ENCODE measurements at regions not wholly inside any gene's neighbourhood (a gene's known extent, or its start where the extent isn't known, plus 50 kb on each side); places are given as distances from the start of the nearest gene placed in this dataset.
A peak's percentile ranks its signal among the peaks of the same experiment; 100 is the strongest.

GRCh38 chr12:11568155-11568761 lies 81.2 kb upstream of the ETV6 start:
- ChIA-PET POLR2A (no interaction called here), CTCF (interaction anchor here (1.6 kb wide), 1 partner anchor 503 kb away, joined by 4 read pairs; the partner anchor contains the start of gene BCL2L14)
- intact Hi-C loops (cut with micrococcal nuclease) = no loop called here
- DNase-seq (no peak), ATAC-seq (no peak)
- Histone ChIP-seq H3K4me3 (ENCODE audit: low read length) (no peak overlapping the region), H3K9me3 (ENCODE audit: control insufficient read depth in 2 of 3, low read length in 3 of 3) (no peaks in the 10 kb centered on the region), H3K36me3 (ENCODE audit: control insufficient read depth in 2 of 3, insufficient read depth in 3 of 3, low read length in 3 of 3) (no peaks in the 10 kb centered on the region), H3K27me3 (ENCODE audit: control insufficient read depth in 2 of 2, insufficient read depth in 2 of 2, low read length in 2 of 2) (no peaks in the 10 kb centered on the region), H3K4me1 (ENCODE audit: control insufficient read depth in 2 of 2, insufficient read depth in 2 of 2, low read length in 2 of 2) (no peaks in the 10 kb centered on the region), H3K27ac (ENCODE audit: low read depth, low read length) (no peak overlapping the region)
- H3K27me3 Mint-ChIP-seq = peaks cover 0 to 28% (median 0%) of the 10 kb centered on the region in 5 donors
- H3K36me3 Mint-ChIP-seq = peaks cover 0 to 4% (median 0%) of the 10 kb centered on the region in 5 donors
- no peaks in the 10 kb centered on the region for H3K4me1 Mint-ChIP-seq
- H3K27ac Mint-ChIP-seq = no peak overlapping the region
- no peaks in the 10 kb centered on the region for H3K9me3 Mint-ChIP-seq
- no peak overlapping the region for H3K4me3 Mint-ChIP-seq

DNA sequence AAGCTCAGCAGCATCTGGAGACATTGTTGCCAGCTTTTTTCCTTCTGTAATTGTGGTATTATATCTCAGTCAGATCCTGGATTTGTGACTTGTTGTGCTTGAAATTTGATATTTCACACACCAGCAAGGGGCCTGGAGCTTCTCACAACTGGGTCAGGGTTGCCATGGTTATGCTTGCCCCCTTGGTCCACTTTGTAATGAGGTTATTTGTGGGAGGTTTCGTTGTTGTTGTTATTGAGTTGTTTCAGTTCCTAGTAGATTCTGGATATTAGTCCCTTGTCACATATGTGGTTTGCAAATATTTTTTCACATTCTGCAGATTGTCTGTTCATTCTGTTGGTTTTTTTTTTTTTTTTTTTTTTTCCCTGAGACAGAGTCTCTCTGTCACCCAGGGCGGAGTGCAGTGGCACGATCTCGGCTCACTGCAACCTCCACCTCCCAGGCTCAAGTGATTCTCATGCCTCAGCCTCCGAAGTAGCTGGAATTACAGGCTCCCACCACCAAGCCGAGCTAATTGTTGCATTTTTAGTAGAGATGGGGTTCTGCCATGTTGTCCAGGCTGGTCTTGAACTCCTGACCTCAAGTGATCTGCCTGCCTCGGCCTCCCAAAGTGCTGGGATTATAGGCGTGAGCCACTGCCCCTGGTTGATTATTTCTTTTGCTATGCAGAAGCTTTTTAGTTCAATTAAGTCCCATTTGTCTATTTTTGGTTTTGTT lies 80.6 kb upstream of the ETV6 start:
- no peaks in the 10 kb centered on the region for H3K9me3 ChIP-seq (ENCODE audit: control insufficient read depth in 2 of 3, low read length in 3 of 3)
- Mint-ChIP-seq H3K27ac (no peak overlapping the region), H3K4me3 (no peak overlapping the region), H3K9me3 (peaks cover 0 to 2% (median 0%) of the 10 kb centered on the region in 11 donors), H3K4me1 (no peaks in the 10 kb centered on the region), H3K27me3 (peaks cover 0 to 29% (median 0%) of the 10 kb centered on the region in 5 donors), H3K36me3 (peaks cover 0 to 4% (median 0%) of the 10 kb centered on the region in 5 donors)
- intact Hi-C loops (cut with micrococcal nuclease) = no loop called here
- no peak overlapping the region for H3K4me3 ChIP-seq (ENCODE audit: low read length)
- CTCF ChIA-PET = interaction anchor here (1.6 kb wide), 1 partner anchor 502 kb away, joined by 4 read pairs; the partner anchor contains the start of gene BCL2L14
- no peaks in the 10 kb centered on the region for H3K27me3 ChIP-seq (ENCODE audit: control insufficient read depth in 2 of 2, insufficient read depth in 2 of 2, low read length in 2 of 2)
- no peak for ATAC-seq
- no peaks in the 10 kb centered on the region for H3K36me3 ChIP-seq (ENCODE audit: control insufficient read depth in 2 of 3, insufficient read depth in 3 of 3, low read length in 3 of 3)
- DNase-seq = no peak
- no peaks in the 10 kb centered on the region for H3K4me1 ChIP-seq (ENCODE audit: control insufficient read depth in 2 of 2, insufficient read depth in 2 of 2, low read length in 2 of 2)
- POLR2A ChIA-PET = no interaction called here
- no peak overlapping the region for H3K27ac ChIP-seq (ENCODE audit: low read depth, low read length)

GRCh38 chr12:11569716-11570115 lies 79.8 kb upstream of the ETV6 start:
- peaks cover 0 to 32% (median 0%) of the 10 kb centered on the region in 5 donors for H3K27me3 Mint-ChIP-seq
- CTCF ChIA-PET = interaction anchor here (1.6 kb wide), 1 partner anchor 502 kb away, joined by 4 read pairs; the partner anchor contains the start of gene BCL2L14

DNA sequence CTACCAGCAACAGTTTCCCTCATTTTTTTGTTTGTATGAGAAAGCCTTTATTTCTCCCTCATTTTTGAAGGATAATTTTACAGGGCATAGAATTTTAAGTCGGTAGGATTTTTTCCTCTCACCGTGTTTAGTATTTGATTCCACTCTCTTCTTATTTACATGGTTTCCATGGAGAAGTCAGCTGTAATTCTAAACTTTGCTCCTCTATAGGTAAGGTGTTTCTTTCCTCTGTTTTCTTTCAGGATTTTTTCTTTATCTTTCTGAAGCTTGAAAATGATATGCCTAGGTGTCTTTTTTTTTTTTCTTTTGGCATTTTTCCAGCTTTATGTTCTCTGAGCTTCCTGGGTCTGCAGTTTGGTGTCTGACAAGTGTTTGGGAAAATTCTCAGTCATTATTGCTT lies 75.6 kb upstream of the ETV6 start:
- POLR2A ChIA-PET = no interaction called here
- Mint-ChIP-seq H3K27ac (no peak overlapping the region), H3K4me3 (no peak overlapping the region)

More at GRCh38 chr12:11569716-11570115, 79.8 kb upstream of the ETV6 start:
- no peaks in the 10 kb centered on the region for H3K4me1 ChIP-seq (ENCODE audit: control insufficient read depth in 2 of 2, insufficient read depth in 2 of 2, low read length in 2 of 2)
- no peaks in the 10 kb centered on the region for H3K27me3 ChIP-seq (ENCODE audit: control insufficient read depth in 2 of 2, insufficient read depth in 2 of 2, low read length in 2 of 2)
- H3K4me1 Mint-ChIP-seq = no peaks in the 10 kb centered on the region
- H3K27ac Mint-ChIP-seq = no peak overlapping the region
- H3K27ac ChIP-seq (ENCODE audit: low read depth, low read length) = no peak overlapping the region
- H3K36me3 ChIP-seq (ENCODE audit: control insufficient read depth in 2 of 3, insufficient read depth in 3 of 3, low read length in 3 of 3) = no peaks in the 10 kb centered on the region
- peaks cover 0 to 4% (median 0%) of the 10 kb centered on the region in 11 donors for H3K9me3 Mint-ChIP-seq
- peaks cover 0 to 8% (median 0%) of the 10 kb centered on the region in 5 donors for H3K36me3 Mint-ChIP-seq
- POLR2A ChIA-PET = no interaction called here
- no peaks in the 10 kb centered on the region for H3K9me3 ChIP-seq (ENCODE audit: control insufficient read depth in 2 of 3, low read length in 3 of 3)
- H3K4me3 ChIP-seq (ENCODE audit: low read length) = no peak overlapping the region
- ATAC-seq = no peak
- intact Hi-C loops (cut with micrococcal nuclease) = no loop called here
- DNase-seq = no peak
- H3K4me3 Mint-ChIP-seq = no peak overlapping the region

DNA sequence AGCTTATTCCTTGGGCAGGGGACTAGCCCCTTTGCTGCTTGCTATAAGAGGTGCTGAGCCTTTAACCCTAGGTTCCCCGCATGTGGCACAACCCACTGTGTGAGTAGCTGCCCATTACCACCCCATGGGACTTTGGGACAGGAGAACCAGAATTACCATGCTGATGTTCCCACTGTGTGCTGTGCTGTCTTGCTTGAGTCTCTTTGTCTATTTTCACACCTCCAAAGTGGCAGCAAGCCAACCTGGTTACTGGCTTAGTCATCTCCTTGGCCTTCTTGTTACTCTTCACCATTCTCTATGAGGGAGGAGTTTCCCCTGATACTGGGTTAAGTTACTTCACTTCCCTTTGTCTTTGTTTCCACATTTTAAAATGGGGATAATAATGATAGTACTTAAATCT lies 73.4 kb upstream of the ETV6 start:
- H3K4me3 ChIP-seq (ENCODE audit: low read length) = no peak overlapping the region
- no peak for DNase-seq
- POLR2A ChIA-PET = no interaction called here
- no peaks in the 10 kb centered on the region for H3K4me1 ChIP-seq (ENCODE audit: control insufficient read depth in 2 of 2, insufficient read depth in 2 of 2, low read length in 2 of 2)
- Mint-ChIP-seq H3K9me3 (peaks cover 0 to 7% (median 2%) of the 10 kb centered on the region in 11 donors), H3K27ac (no peak overlapping the region), H3K4me3 (no peak overlapping the region), H3K36me3 (peaks cover 0 to 8% (median 0%) of the 10 kb centered on the region in 5 donors), H3K27me3 (peaks cover 0 to 17% (median under 1%) of the 10 kb centered on the region in 5 donors), H3K4me1 (peaks cover 0 to 8% (median under 1%) of the 10 kb centered on the region in 7 donors)
- CTCF ChIA-PET = interaction anchor here (0.9 kb wide), 1 partner anchor 751 kb away, joined by 3 read pairs; no protein-coding TSS in a partner anchor
- no peaks in the 10 kb centered on the region for H3K9me3 ChIP-seq (ENCODE audit: control insufficient read depth in 2 of 3, low read length in 3 of 3)
- intact Hi-C loops (cut with micrococcal nuclease) = no loop called here
- peak; percentile 27 for ATAC-seq
- no peaks in the 10 kb centered on the region for H3K36me3 ChIP-seq (ENCODE audit: control insufficient read depth in 2 of 3, insufficient read depth in 3 of 3, low read length in 3 of 3)
- no peaks in the 10 kb centered on the region for H3K27me3 ChIP-seq (ENCODE audit: control insufficient read depth in 2 of 2, insufficient read depth in 2 of 2, low read length in 2 of 2)
- H3K27ac ChIP-seq (ENCODE audit: low read depth, low read length) = no peak overlapping the region

More for the DNA sequence above, 75.6 kb upstream of the ETV6 start:
- no peak for ATAC-seq
- Histone ChIP-seq H3K27me3 (ENCODE audit: control insufficient read depth in 2 of 2, insufficient read depth in 2 of 2, low read length in 2 of 2) (no peaks in the 10 kb centered on the region), H3K9me3 (ENCODE audit: control insufficient read depth in 2 of 3, low read length in 3 of 3) (no peaks in the 10 kb centered on the region), H3K27ac (ENCODE audit: low read depth, low read length) (no peak overlapping the region), H3K36me3 (ENCODE audit: control insufficient read depth in 2 of 3, insufficient read depth in 3 of 3, low read length in 3 of 3) (no peaks in the 10 kb centered on the region), H3K4me3 (ENCODE audit: low read length) (no peak overlapping the region), H3K4me1 (ENCODE audit: control insufficient read depth in 2 of 2, insufficient read depth in 2 of 2, low read length in 2 of 2) (no peaks in the 10 kb centered on the region)
- intact Hi-C loops (cut with micrococcal nuclease) = no loop called here
- Mint-ChIP-seq H3K36me3 (peaks cover 0 to 8% (median 0%) of the 10 kb centered on the region in 5 donors), H3K27me3 (peaks cover 0 to 32% (median 0%) of the 10 kb centered on the region in 5 donors), H3K4me1 (peaks cover 0 to 3% (median 0%) of the 10 kb centered on the region in 7 donors), H3K9me3 (peaks cover 0 to 7% (median 2%) of the 10 kb centered on the region in 11 donors)
- no peak for DNase-seq
- CTCF ChIA-PET = interaction anchor here (0.6 to 1.3 kb wide), 3 partner anchors 345 to 460 kb away, joined by 3 to 4 read pairs (median 3); no protein-coding TSS in a partner anchor

DNA sequence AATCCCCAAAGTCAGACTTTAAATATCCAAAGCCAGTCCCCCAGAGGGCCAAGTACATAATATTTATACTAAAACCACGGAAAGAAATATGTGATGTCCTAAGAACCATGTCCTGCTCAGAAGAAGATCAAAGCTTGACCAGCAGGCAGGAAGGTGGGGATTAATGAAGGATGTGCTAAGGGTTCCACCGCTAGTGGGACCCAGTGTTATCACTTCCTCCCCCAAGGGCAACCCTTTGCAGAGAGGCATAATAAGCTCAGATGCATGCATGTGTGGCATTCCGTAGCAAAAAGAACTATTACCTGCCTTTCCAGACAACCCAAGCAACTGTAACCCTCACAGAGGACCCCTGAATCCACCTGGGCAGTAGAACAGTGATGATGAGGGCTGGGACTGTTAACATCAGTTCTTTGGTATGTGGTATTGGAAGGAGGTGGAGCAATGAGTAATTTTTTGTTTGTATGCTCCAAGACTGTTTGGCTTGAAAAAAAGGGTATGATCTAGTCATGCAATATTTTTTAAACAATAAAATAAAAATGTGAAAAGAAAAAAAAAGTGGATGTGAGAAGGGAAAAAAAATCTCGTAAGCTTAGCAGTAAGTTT lies 71.7 kb upstream of the ETV6 start:
- H3K4me3 ChIP-seq (ENCODE audit: low read length) = no peak overlapping the region
- peaks cover 0 to 8% (median 0%) of the 10 kb centered on the region in 5 donors for H3K27me3 Mint-ChIP-seq
- ATAC-seq (no peak), DNase-seq (no peak)
- no peaks in the 10 kb centered on the region for H3K27me3 ChIP-seq (ENCODE audit: control insufficient read depth in 2 of 2, insufficient read depth in 2 of 2, low read length in 2 of 2)
- H3K36me3 ChIP-seq (ENCODE audit: control insufficient read depth in 2 of 3, insufficient read depth in 3 of 3, low read length in 3 of 3) = no peaks in the 10 kb centered on the region
- H3K4me1 ChIP-seq (ENCODE audit: control insufficient read depth in 2 of 2, insufficient read depth in 2 of 2, low read length in 2 of 2) = no peaks in the 10 kb centered on the region
- intact Hi-C loops (cut with micrococcal nuclease) = no loop called here
- H3K4me3 Mint-ChIP-seq = no peak overlapping the region
- H3K4me1 Mint-ChIP-seq = peaks cover 0 to 10% (median 4%) of the 10 kb centered on the region in 7 donors
- H3K36me3 Mint-ChIP-seq = peaks cover 0 to 6% (median 0%) of the 10 kb centered on the region in 5 donors
- no peak overlapping the region for H3K27ac Mint-ChIP-seq
- ChIA-PET POLR2A (interaction anchor here (0.6 to 1.6 kb wide), 2 partner anchors 267 to 455 kb away, joined by 3 read pairs; no protein-coding TSS in a partner anchor), CTCF (interaction anchor here (0.6 to 11.4 kb wide), 2 partner anchors 230 to 457 kb away, joined by 3 to 213 read pairs; no protein-coding TSS in a partner anchor)
- H3K27ac ChIP-seq (ENCODE audit: low read depth, low read length) = no peak overlapping the region
- peaks cover 0 to 7% (median 2%) of the 10 kb centered on the region in 11 donors for H3K9me3 Mint-ChIP-seq
- H3K9me3 ChIP-seq (ENCODE audit: control insufficient read depth in 2 of 3, low read length in 3 of 3) = no peaks in the 10 kb centered on the region
